Ovary (tissue), 7 donors: ENCODE measurements at regions not wholly inside any gene's neighbourhood (a gene's known extent, or its start where the extent isn't known, plus 50 kb on each side); places are given as distances from the start of the nearest gene placed in this dataset.

ENCODE experiments used
- DNase-seq, 5 donors: peaks; one replicate each; pipeline ENCODE4 v3.0.0-alpha.2; 2019 to 2020
- H3K27ac ChIP-seq, 2 donors: fragments of 200-600 bp; one replicate each; pipeline versions ENCODE4 v1.5.1 to v1.8.0; 2019 to 2022
- H3K27me3 ChIP-seq: fragments of 200-600 bp; one replicate; pipeline ENCODE4 v1.8.0; 2022
- H3K36me3 ChIP-seq: fragments of 200-600 bp; sonication (generic); one replicate; pipeline ENCODE4 v1.5.1; 2019
- H3K4me1 ChIP-seq: one replicate; pipeline ENCODE4 v1.8.1; 2013; ENCODE audit warnings: mild to moderate bottlenecking, moderate library complexity; ENCODE audit not compliant: insufficient read depth
- H3K4me3 ChIP-seq: fragments of 200-600 bp; sonication (generic); one replicate; pipeline ENCODE4 v1.5.1; 2017
- H3K9me3 ChIP-seq, 2 donors: fragments of 200-600 bp in 1 of 2; sonication (generic) in 1 of 2; one replicate each; pipeline versions ENCODE4 v1.5.1 to v1.8.1; 2013 to 2019; ENCODE audit warnings: mild to moderate bottlenecking in 1 of 2, moderate library complexity in 1 of 2
- CTCF ChIP-seq, 3 donors: fragments of 450-650 bp in 2 of 3; fragments of 200-600 bp in 1 of 3; IDR thresholded peaks; one replicate each; pipeline versions ENCODE4 v1.5.1 to v1.8.0; 2016 to 2022; ENCODE audit warnings: antibody characterized with exemption in 3 of 3, mild to moderate bottlenecking in 1 of 3
- EP300 ChIP-seq: sonication (generic); formaldehyde crosslinking; IDR thresholded peaks from one replicate; pipeline ENCODE4 v1.6.1; 2017; ENCODE audit warnings: antibody characterized with exemption
- POLR2A ChIP-seq: fragments of 450-650 bp; IDR thresholded peaks from one replicate; pipeline ENCODE4 v1.6.1; 2017; ENCODE audit warnings: antibody characterized with exemption, mild to moderate bottlenecking, moderate library complexity
- WGBS, 3 donors: extraction: QIAGEN DNeasy Blood & Tissue Kit in 1 of 3; methylation state at CpG; one replicate each; pipeline versions ENCODE4 v1.1.5 to v1.1.7; 2013 to 2017; 5-methylcytosine and 5-hydroxymethylcytosine counted together
- intact Hi-C, 4 donors: fragments of 100-400 bp; cut with DNase I; formaldehyde crosslinking; loops; one replicate each; pipeline versions ENCODE4 v1.11.0 to v1.15.1; 2022 to 2023
- donor health status: DM: no; HTN: no; CAD: no; lungs with moderate emphysema.
- donor health status: DM: no; HTN: no; CAD: no.
- donor health status: Bipolar disorder and iron deficiency.
- donor health status: DM: no; HTN: no; CAD: no.
- donor health status: DM: yes; HTN: yes; CAD: no.

DNA sequence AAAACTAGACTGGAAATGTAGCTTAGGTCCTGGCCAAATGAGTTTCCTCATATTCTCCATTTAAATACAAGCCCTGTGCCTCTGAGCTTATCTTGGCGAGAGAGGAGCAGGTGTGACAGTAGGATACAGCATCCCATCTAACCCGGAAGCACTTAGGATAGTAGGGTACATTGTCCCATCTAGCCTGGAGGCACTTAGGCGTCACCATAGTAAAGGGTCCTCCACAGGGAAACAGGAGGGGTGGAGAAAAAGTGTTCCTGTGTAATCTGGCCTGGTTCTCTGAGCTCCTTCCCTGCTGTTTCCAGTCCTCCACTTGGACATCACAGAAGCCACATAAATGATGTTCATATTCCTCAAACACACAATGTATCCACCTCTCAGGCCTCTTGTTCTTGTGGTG is 301.4 kb downstream of the GALR1 start:
- Histone ChIP-seq H3K27ac (no peak overlapping the region), H3K9me3 (no peaks in the 10 kb centered on the region), H3K4me1 (no peaks in the 10 kb centered on the region), H3K27me3 (no peaks in the 10 kb centered on the region), H3K4me3 (no peak overlapping the region), H3K36me3 (no peaks in the 10 kb centered on the region)
- no peak for DNase-seq
- 70 to 80% (median 77%) methylated on average over 3 of the region's 3 CpGs for WGBS, 3 donors
- no peak for TF ChIP-seq POLR2A
- no peak for TF ChIP-seq CTCF (IDR thresholded peaks at IDR 0.05)
- no peak for TF ChIP-seq EP300
- intact Hi-C loops = no loop called here

GRCh38 chr18:77552945-77553344 is 303.3 kb downstream of the GALR1 start:
- 76 to 83% (median 80%) methylated on average over 3 of the region's 3 CpGs for WGBS, 3 donors
- intact Hi-C loops = no loop called here
- TF ChIP-seq EP300 = no peak
- TF ChIP-seq POLR2A = no peak
- no peak for TF ChIP-seq CTCF (IDR thresholded peaks at IDR 0.05)

DNA sequence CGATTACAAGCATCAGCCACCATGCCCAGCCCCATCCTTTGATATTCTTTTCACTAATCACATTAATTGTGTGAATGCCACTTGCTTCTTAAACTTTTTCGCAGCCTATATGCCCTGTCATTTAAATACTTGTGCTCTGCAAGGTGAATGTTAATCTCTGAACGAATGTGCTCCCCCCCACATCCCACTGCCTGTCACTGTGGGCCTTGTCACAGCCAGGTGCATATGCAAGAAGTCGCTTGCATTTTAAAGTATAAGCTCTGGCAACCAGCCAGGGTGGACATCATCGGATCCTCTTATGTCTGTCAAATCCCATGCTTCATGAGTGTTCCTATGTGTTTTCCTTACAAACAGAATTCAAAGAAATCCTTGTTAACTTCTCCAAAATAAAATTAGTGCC is 304.4 kb downstream of the GALR1 start:
- intact Hi-C loops = no loop called here
- DNase-seq = no peak
- Histone ChIP-seq H3K4me3 (no peak overlapping the region), H3K36me3 (no peaks in the 10 kb centered on the region), H3K9me3 (no peaks in the 10 kb centered on the region), H3K27me3 (no peaks in the 10 kb centered on the region), H3K4me1 (no peaks in the 10 kb centered on the region), H3K27ac (no peak overlapping the region)
- TF ChIP-seq CTCF (IDR thresholded peaks at IDR 0.05) = no peak
- TF ChIP-seq EP300 = no peak
- TF ChIP-seq POLR2A = no peak
- WGBS, 3 donors = 78 to 83% (median 79%) methylated on average over 5 of the region's 5 CpGs

More at GRCh38 chr18:77552945-77553344, 303.3 kb downstream of the GALR1 start:
- no peak for DNase-seq
- Histone ChIP-seq H3K36me3 (no peaks in the 10 kb centered on the region), H3K27ac (no peak overlapping the region), H3K4me3 (no peak overlapping the region), H3K9me3 (no peaks in the 10 kb centered on the region), H3K4me1 (no peaks in the 10 kb centered on the region), H3K27me3 (no peaks in the 10 kb centered on the region)

- H3K27ac ChIP-seq = no peak overlapping the region
- H3K9me3 ChIP-seq = no peaks in the 10 kb centered on the region
- intact Hi-C loops = no loop called here
- TF ChIP-seq POLR2A = no peak
- TF ChIP-seq EP300 = no peak
- no peak for TF ChIP-seq CTCF (IDR thresholded peaks at IDR 0.05)
- H3K4me3 ChIP-seq = no peak overlapping the region
- no peaks in the 10 kb centered on the region for H3K36me3 ChIP-seq
- no peaks in the 10 kb centered on the region for H3K27me3 ChIP-seq
- DNase-seq = no peak
- 30 to 43% (median 34%) methylated on average over 7 of the region's 7 CpGs for WGBS, 3 donors
- H3K4me1 ChIP-seq = no peaks in the 10 kb centered on the region
Observed at GRCh38 chr18:77557046-77557587, 307.5 kb downstream of the GALR1 start.
